ENCODE measurements at regions not wholly inside any gene's neighbourhood (a gene's known extent, or its start where the extent isn't known, plus 50 kb on each side); places are given as distances from the start of the nearest gene placed in this dataset.

- Histone ChIP-seq H3K4me3 (ENCODE audit: low read depth in 1 of 2, low read length in 2 of 2) (no peak overlapping the region), H3K36me3 (ENCODE audit: insufficient read depth, low read length) (no peaks in the 10 kb centered on the region), H3K79me2 (ENCODE audit: insufficient read depth, low read length) (no peaks in the 10 kb centered on the region), H2AFZ (ENCODE audit: low read depth, low read length) (no peak overlapping the region), H3K4me2 (ENCODE audit: insufficient read depth, low read length) (no peak overlapping the region), H3K9me3 (ENCODE audit: insufficient read depth, low read length, severe bottlenecking) (peaks cover 12% of the 10 kb centered on the region), H3K27ac (ENCODE audit: low read length) (no peak overlapping the region), H3K9ac (ENCODE audit: low read depth, low read length) (no peak overlapping the region), H4K20me1 (ENCODE audit: insufficient read depth, low read length) (no peaks in the 10 kb centered on the region), H3K4me1 (ENCODE audit: insufficient read depth, low read length) (no peaks in the 10 kb centered on the region), H3K27me3 (ENCODE audit: insufficient read depth, low read length, poor library complexity) (no peaks in the 10 kb centered on the region)
- no peak for TF ChIP-seq EZH2 (IDR thresholded peaks at IDR 0.05; ENCODE audit: borderline replicate concordance, low read depth, low read length, severe bottlenecking)
- TF ChIP-seq CTCF (IDR thresholded peaks at IDR 0.05; ENCODE audit: borderline replicate concordance, extremely low read depth, low read length, poor library complexity, severe bottlenecking) = no peak
- ATAC-seq (ENCODE audit: insufficient read depth, low read depth) (no peak), DNase-seq (no peak)
Measured at GRCh38 chr7:68206946-68207485, 1210.4 kb downstream of the TYW1 start.

GRCh38 chr7:68207676-68208075 lies 1211.0 kb downstream of the TYW1 start:
- no peaks in the 10 kb centered on the region for H3K79me2 ChIP-seq (ENCODE audit: insufficient read depth, low read length)
- no peak for ATAC-seq (ENCODE audit: insufficient read depth, low read depth)

GRCh38 chr7:68209486-68209885 lies 1212.9 kb downstream of the TYW1 start:
- H4K20me1 ChIP-seq (ENCODE audit: insufficient read depth, low read length) = no peaks in the 10 kb centered on the region
- no peak overlapping the region for H3K4me3 ChIP-seq (ENCODE audit: low read depth in 1 of 2, low read length in 2 of 2)
- no peaks in the 10 kb centered on the region for H3K27me3 ChIP-seq (ENCODE audit: insufficient read depth, low read length, poor library complexity)
- TF ChIP-seq EZH2 (IDR thresholded peaks at IDR 0.05; ENCODE audit: borderline replicate concordance, low read depth, low read length, severe bottlenecking) (no peak), CTCF (IDR thresholded peaks at IDR 0.05; ENCODE audit: borderline replicate concordance, extremely low read depth, low read length, poor library complexity, severe bottlenecking) (no peak)
- DNase-seq = no peak
- H3K9ac ChIP-seq (ENCODE audit: low read depth, low read length) = no peak overlapping the region
- no peak overlapping the region for H2AFZ ChIP-seq (ENCODE audit: low read depth, low read length)
- no peak overlapping the region for H3K4me2 ChIP-seq (ENCODE audit: insufficient read depth, low read length)
- H3K79me2 ChIP-seq (ENCODE audit: insufficient read depth, low read length) = no peaks in the 10 kb centered on the region
- peaks cover 12% of the 10 kb centered on the region for H3K9me3 ChIP-seq (ENCODE audit: insufficient read depth, low read length, severe bottlenecking)
- ATAC-seq (ENCODE audit: insufficient read depth, low read depth) = no peak
- H3K4me1 ChIP-seq (ENCODE audit: insufficient read depth, low read length) = no peaks in the 10 kb centered on the region
- H3K36me3 ChIP-seq (ENCODE audit: insufficient read depth, low read length) = no peaks in the 10 kb centered on the region
- H3K27ac ChIP-seq (ENCODE audit: low read length) = no peak overlapping the region

More at GRCh38 chr7:68207676-68208075, 1211.0 kb downstream of the TYW1 start:
- TF ChIP-seq CTCF (IDR thresholded peaks at IDR 0.05; ENCODE audit: borderline replicate concordance, extremely low read depth, low read length, poor library complexity, severe bottlenecking) = no peak
- TF ChIP-seq EZH2 (IDR thresholded peaks at IDR 0.05; ENCODE audit: borderline replicate concordance, low read depth, low read length, severe bottlenecking) = no peak
- Histone ChIP-seq H4K20me1 (ENCODE audit: insufficient read depth, low read length) (no peaks in the 10 kb centered on the region), H3K36me3 (ENCODE audit: insufficient read depth, low read length) (no peaks in the 10 kb centered on the region), H2AFZ (ENCODE audit: low read depth, low read length) (no peak overlapping the region), H3K4me1 (ENCODE audit: insufficient read depth, low read length) (no peaks in the 10 kb centered on the region), H3K4me3 (ENCODE audit: low read depth in 1 of 2, low read length in 2 of 2) (no peak overlapping the region), H3K4me2 (ENCODE audit: insufficient read depth, low read length) (no peak overlapping the region), H3K9ac (ENCODE audit: low read depth, low read length) (no peak overlapping the region), H3K9me3 (ENCODE audit: insufficient read depth, low read length, severe bottlenecking) (peaks cover 12% of the 10 kb centered on the region), H3K27ac (ENCODE audit: low read length) (no peak overlapping the region), H3K27me3 (ENCODE audit: insufficient read depth, low read length, poor library complexity) (no peaks in the 10 kb centered on the region)
- DNase-seq = no peak

GRCh38 chr7:68213838-68214237 lies 1217.2 kb downstream of the TYW1 start:
- Histone ChIP-seq H3K4me1 (ENCODE audit: insufficient read depth, low read length) (no peaks in the 10 kb centered on the region), H3K79me2 (ENCODE audit: insufficient read depth, low read length) (no peaks in the 10 kb centered on the region), H3K4me3 (ENCODE audit: low read depth in 1 of 2, low read length in 2 of 2) (no peak overlapping the region), H3K27me3 (ENCODE audit: insufficient read depth, low read length, poor library complexity) (no peaks in the 10 kb centered on the region), H4K20me1 (ENCODE audit: insufficient read depth, low read length) (no peaks in the 10 kb centered on the region), H3K4me2 (ENCODE audit: insufficient read depth, low read length) (no peak overlapping the region), H3K27ac (ENCODE audit: low read length) (no peak overlapping the region), H3K36me3 (ENCODE audit: insufficient read depth, low read length) (no peaks in the 10 kb centered on the region), H3K9me3 (ENCODE audit: insufficient read depth, low read length, severe bottlenecking) (no peaks in the 10 kb centered on the region), H3K9ac (ENCODE audit: low read depth, low read length) (no peak overlapping the region), H2AFZ (ENCODE audit: low read depth, low read length) (no peak overlapping the region)
- DNase-seq = no peak
- ATAC-seq (ENCODE audit: insufficient read depth, low read depth) = no peak
- TF ChIP-seq EZH2 (IDR thresholded peaks at IDR 0.05; ENCODE audit: borderline replicate concordance, low read depth, low read length, severe bottlenecking) (no peak), CTCF (IDR thresholded peaks at IDR 0.05; ENCODE audit: borderline replicate concordance, extremely low read depth, low read length, poor library complexity, severe bottlenecking) (no peak)

Measured in DND-41 (cell line).